Fibroblast of the aortic adventitia (primary cell): ENCODE measurements at regions not wholly inside any gene's neighbourhood (a gene's known extent, or its start where the extent isn't known, plus 50 kb on each side); places are given as distances from the start of the nearest gene placed in this dataset.

ENCODE experiments used
- DNase-seq: peaks from one replicate; pipeline ENCODE4 v3.0.0-alpha.2; 2010; ENCODE audit warnings: low read depth
- H3K4me3 ChIP-seq: 2 replicates; pipeline ENCODE4 v1.5.1; 2011; ENCODE audit warnings: low read depth, mild to moderate bottlenecking, control low read depth, low read length, moderate library complexity
- TF ChIP-seq, protein P1 (sequence below): IDR thresholded peaks from 2 replicates; pipeline ENCODE4 v1.5.1; 2011; ENCODE audit warnings: mild to moderate bottlenecking, low read length, control low read depth, inconsistent platforms; ENCODE audit not compliant: insufficient read depth

DNA sequence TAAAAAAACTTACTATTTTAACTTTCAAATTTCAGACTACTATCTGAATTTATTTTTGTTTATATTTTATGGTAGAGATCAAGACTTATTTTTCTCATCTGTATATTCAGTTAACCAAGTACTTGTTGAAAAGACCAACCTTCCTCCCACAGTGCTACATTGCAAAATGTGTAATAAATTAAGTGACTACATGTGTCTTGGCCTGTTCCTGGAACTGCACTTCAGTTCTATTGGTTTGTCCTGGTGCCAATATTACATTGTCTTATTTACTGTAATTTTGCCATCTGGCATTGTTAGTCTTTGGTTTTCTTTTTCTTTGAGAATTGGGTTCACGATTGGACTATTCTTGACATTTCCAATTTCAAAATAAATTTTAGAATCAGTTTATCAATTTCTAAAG is 138.4 kb upstream of the KCNMB2 start:
- peak; percentile 49 for DNase-seq
- TF ChIP-seq, protein P1, sequence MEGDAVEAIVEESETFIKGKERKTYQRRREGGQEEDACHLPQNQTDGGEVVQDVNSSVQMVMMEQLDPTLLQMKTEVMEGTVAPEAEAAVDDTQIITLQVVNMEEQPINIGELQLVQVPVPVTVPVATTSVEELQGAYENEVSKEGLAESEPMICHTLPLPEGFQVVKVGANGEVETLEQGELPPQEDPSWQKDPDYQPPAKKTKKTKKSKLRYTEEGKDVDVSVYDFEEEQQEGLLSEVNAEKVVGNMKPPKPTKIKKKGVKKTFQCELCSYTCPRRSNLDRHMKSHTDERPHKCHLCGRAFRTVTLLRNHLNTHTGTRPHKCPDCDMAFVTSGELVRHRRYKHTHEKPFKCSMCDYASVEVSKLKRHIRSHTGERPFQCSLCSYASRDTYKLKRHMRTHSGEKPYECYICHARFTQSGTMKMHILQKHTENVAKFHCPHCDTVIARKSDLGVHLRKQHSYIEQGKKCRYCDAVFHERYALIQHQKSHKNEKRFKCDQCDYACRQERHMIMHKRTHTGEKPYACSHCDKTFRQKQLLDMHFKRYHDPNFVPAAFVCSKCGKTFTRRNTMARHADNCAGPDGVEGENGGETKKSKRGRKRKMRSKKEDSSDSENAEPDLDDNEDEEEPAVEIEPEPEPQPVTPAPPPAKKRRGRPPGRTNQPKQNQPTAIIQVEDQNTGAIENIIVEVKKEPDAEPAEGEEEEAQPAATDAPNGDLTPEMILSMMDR: no peak
- no peak overlapping the region for H3K4me3 ChIP-seq

DNA sequence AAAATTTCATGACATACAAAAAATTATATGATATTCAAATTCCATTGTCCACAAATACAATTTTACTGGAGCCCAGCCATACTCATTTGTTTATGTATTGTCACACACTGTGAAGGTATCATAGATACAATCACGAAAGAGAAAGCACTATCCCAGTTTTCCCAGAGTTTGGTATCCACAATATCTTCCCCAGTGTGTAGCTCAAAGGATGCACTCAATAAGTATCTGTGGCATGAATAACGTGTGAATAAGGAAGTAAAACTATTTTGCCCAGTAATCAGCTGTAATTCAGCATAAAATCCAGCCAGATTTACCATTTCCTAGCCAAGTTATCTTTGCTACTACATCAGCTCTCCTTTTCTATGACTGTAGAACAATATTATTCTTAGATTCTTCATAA is 131.3 kb upstream of the KCNMB2 start:
- TF ChIP-seq, protein P1: no peak
- peak; percentile 26 for DNase-seq
- H3K4me3 ChIP-seq: no peak overlapping the region

DNA sequence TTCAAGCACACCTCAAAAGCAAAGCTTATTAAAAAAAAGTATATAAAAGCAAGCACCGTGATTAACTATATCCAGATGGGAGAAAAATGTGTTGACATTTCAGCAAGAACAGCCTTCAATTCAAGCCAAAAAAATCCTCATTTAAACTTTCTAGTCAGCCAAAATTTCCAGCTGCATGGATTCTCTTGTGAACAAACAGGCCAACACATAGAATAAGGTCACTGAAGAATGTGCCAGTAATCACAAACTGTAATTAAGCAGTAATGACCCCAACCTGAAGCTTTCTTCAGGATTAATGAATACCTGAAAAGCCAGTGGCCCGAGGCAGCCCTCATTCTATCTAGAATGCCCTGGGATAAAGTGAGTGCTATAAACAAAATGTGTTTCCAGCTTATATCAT is 130.7 kb upstream of the KCNMB2 start:
- TF ChIP-seq, protein P1: no peak
- peak; percentile 59 for DNase-seq
- H3K4me3 ChIP-seq: no peak overlapping the region

DNA sequence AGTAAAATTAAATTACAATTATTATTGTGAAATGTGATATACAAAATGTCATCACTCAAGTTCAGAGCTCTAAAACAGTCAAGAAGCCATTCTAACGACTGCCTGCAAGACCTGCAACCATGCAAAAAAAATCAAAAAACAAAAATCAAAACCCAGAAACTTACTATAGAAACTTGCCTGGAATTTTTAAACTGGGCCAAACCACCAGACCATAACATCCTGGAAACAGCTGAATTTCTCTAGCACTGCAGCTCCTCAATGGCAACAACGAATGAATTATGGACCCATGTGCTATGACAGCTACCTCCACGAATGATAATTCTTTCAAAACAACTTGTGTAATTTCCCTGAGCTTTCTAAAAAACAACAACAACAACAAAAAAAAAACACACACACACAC is 130.0 kb upstream of the KCNMB2 start:
- TF ChIP-seq, protein P1: no peak
- peak; percentile 49 for DNase-seq
- no peak overlapping the region for H3K4me3 ChIP-seq

DNA sequence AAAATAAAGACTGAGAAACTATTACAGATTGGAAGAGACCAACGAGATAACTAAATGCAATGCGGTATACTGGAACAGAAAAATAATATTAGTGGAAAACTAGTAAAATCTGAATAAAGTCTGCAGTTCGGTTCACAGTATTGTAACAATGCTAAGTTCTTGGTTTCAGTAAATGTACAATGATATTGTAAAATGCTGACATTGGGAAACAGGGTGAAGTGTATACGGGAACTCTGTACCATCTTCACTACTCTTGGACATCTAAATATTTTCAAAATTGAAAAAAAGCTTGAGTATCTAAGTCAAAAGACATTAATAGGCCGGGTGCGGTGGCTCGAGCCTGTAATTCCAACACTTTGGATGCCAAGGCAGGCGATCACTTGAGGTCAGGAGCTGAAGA is 120.9 kb upstream of the KCNMB2 start:
- no peak overlapping the region for H3K4me3 ChIP-seq
- no peak for DNase-seq
- TF ChIP-seq, protein P1: no peak

DNA sequence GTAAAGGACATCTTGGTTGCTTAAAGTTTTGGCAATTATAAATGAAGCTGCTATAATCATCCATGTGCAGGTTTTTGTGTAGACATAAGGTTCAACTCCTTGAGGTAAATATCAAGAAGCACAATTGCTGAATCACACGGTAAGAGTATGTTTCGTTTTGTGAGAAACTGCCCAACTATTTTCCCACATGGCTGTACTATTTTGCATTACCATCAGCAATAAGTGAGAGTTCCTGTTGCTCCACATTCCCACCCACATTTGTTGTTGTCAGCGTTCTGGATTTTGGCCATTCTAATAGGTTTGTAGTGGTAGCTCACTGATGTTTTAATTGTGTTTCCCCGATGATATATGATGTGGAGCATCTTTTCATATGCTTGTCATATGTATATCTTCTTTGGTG is 118.5 kb upstream of the KCNMB2 start:
- DNase-seq: no peak
- TF ChIP-seq, protein P1: no peak
- no peak overlapping the region for H3K4me3 ChIP-seq

DNA sequence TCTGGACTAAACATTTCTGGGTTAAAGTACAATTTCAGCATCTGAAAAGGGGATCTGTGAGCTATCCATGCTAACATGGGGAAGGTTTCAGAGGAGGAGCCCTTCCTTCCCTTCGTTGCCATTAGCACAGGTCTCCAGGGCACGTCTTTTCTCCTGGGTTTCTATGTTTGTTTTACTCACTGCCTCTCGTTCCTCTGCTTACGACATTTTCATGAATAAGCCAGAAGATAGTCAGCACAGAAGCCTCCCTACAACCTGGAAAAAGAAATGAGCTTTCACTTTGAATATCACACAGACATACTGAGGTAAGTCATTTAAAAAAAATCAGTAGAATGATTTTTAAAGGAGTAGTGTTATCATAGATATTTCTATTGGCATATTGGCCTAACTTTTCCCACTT is 117.2 kb upstream of the KCNMB2 start:
- DNase-seq: peak; percentile 18
- TF ChIP-seq, protein P1: no peak
- no peak overlapping the region for H3K4me3 ChIP-seq
